Kidney (tissue), 13 donors: ENCODE measurements at regions not wholly inside any gene's neighbourhood (a gene's known extent, or its start where the extent isn't known, plus 50 kb on each side); places are given as distances from the start of the nearest gene placed in this dataset.

Source experiments
- DNase-seq, 5 donors: peaks; one replicate each; pipeline ENCODE4 v3.0.0-alpha.2; 2013 to 2020
- FAIRE-seq: peaks from 2 replicates; lab custom pipeline; 2012; peaks lifted over from hg19 to GRCh38; lab: Jason Lieb, UNC
- H3K27ac ChIP-seq, 2 donors: one replicate each; pipeline ENCODE4 v1.7.0; 2013; ENCODE audit warnings: low read depth in 2 of 2, low read length in 2 of 2, inconsistent platforms in 1 of 2
- H3K27me3 ChIP-seq: one replicate; pipeline ENCODE4 v1.7.1; 2013; ENCODE audit warnings: low read length, inconsistent platforms; ENCODE audit not compliant: control insufficient read depth, insufficient read depth
- H3K36me3 ChIP-seq, 3 donors: one replicate each; pipeline versions ENCODE4 v1.7.0 to v1.7.1; 2013; ENCODE audit warnings: low read length in 3 of 3, control low read depth in 1 of 3, inconsistent platforms in 1 of 3; ENCODE audit not compliant: insufficient read depth in 3 of 3, control insufficient read depth in 2 of 3
- H3K4me1 ChIP-seq, 3 donors: one replicate each; pipeline versions ENCODE4 v1.7.0 to v1.7.1; 2013; ENCODE audit warnings: low read length in 3 of 3, inconsistent platforms in 1 of 3, low read depth in 1 of 3; ENCODE audit not compliant: control insufficient read depth in 2 of 3, insufficient read depth in 2 of 3
- H3K4me3 ChIP-seq, 3 donors: one replicate each; pipeline versions ENCODE4 v1.7.0 to v1.8.1; 2013; ENCODE audit warnings: low read length in 3 of 3, control low read depth in 1 of 3, inconsistent platforms in 1 of 3
- H3K9ac ChIP-seq, 3 donors: one replicate each; pipeline versions ENCODE4 v1.7.0 to v1.7.1; 2013; ENCODE audit warnings: low read length in 3 of 3, control low read depth in 1 of 3, inconsistent platforms in 1 of 3
- H3K9me3 ChIP-seq, 3 donors: one replicate each; pipeline versions ENCODE4 v1.7.0 to v1.7.1; 2013; ENCODE audit warnings: low read length in 3 of 3, control low read depth in 1 of 3, inconsistent platforms in 1 of 3; ENCODE audit not compliant: control insufficient read depth in 2 of 3, insufficient read depth in 1 of 3
- CTCF ChIP-seq: IDR thresholded peaks from 3 replicates; pipeline ENCODE4 v1.5.1; 2012; ENCODE audit warnings: mild to moderate bottlenecking, moderate library complexity, borderline replicate concordance; ENCODE audit not compliant: insufficient read depth; ENCODE audit errors: extremely low read depth
- intact Hi-C: fragments of 100-400 bp; cut with DNase I; formaldehyde crosslinking; loops from one replicate; pipeline ENCODE4 v1.11.1; 2022
- donor health status: control.
- donor health status: control.
- donor health status: control.
- donor health status: control.
- donor health status: control.
- donor health status: DM: yes; HTN: yes; CAD: no.
- donor health status: Normal renal cell carcinoma (clear cell type).

GRCh38 chr5:110951373-110951791 lies 120.1 kb upstream of the TSLP start:
- Histone ChIP-seq H3K27me3 (no peaks in the 10 kb centered on the region), H3K4me3 (no peak overlapping the region), H3K27ac (no peak overlapping the region), H3K4me1 (no peaks in the 10 kb centered on the region), H3K9me3 (no peaks in the 10 kb centered on the region), H3K9ac (no peak overlapping the region), H3K36me3 (no peaks in the 10 kb centered on the region)
- DNase-seq (no peak), FAIRE-seq (no peak)
- intact Hi-C loops = no loop called here
- TF ChIP-seq CTCF = no peak

DNA sequence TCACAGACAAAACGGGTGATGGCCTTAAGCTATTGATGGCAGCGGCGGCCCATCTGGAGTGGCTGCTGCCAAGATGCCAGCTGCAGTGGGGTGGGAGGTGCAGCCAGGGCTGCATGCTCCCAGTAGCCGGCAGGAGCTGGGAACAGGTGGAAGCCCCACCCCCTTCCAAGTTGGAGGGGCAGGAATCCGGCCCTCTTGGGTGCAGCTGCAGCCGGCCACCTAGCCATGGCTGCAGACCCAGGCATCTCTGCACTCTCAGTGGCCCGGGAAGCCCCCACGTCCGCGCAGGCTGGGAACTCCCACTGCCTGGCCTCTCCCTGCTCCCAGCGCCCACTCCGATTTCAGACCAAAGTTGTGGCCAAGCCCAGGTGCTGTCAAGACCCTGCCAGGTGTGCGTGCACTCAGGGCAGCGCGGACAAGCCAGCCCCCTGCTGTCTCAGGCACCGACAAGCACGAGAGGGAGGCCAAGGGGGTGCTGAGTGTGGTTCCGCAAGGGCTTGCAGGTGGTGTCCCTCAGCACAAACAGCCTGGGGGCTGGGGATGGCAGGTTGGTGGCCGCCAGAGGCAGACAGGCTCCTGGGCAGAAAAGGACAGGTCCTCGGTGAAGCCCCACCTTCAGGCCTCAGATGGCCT lies 115.1 kb upstream of the TSLP start:
- no peak for TF ChIP-seq CTCF
- FAIRE-seq (no peak), DNase-seq (no peak)
- no peaks in the 10 kb centered on the region for H3K36me3 ChIP-seq
- H3K4me3 ChIP-seq = no peak overlapping the region
- peaks cover 0 to 3% (median 0%) of the 10 kb centered on the region in 3 donors for H3K9me3 ChIP-seq
- no peaks in the 10 kb centered on the region for H3K27me3 ChIP-seq
- intact Hi-C loops = no loop called here
- H3K9ac ChIP-seq = no peak overlapping the region
- H3K27ac ChIP-seq = no peak overlapping the region
- no peaks in the 10 kb centered on the region for H3K4me1 ChIP-seq

DNA sequence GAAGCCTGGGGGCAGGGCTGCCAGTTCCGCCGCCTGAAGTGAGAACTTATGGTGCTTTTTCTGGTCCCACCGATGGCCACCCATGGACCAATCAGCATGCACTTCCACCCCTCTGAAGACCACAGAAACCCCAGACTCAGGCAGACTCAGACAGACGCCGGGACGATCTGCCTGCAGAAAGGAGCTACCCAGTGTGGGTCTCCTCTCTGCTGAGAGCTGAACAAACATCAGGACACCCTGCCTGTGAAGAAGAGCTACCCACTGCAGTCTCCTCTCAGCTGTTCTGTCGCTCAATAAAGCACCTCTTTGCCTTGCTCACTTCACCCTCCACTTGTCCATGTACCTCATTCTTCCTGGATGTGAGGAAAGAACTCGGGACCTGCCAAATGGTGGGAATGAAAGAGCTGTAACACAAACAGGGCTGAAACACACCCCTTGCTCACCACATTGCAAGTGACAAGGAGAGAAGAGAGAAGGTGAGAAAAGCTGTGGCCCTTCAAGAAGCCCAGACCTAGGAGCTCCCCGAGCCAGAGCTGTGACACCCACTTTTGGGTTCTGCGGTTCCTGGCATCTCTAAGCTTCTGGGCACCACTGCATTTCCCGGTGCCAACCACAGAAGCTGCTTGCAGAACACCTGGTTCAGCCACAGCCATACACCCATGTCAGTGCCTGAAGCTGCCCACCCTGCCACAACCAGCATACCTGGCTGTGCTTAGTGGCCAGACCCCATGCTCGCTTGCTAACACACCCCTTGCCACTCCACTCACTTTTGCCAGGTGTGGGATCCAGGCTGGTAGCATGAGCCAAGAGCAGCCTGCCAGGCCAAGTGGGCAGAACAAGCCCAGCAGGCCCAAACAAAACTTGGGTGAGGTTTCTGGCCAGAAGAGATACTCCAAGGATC lies 114.3 kb upstream of the TSLP start:
- Histone ChIP-seq H3K36me3 (no peaks in the 10 kb centered on the region), H3K9me3 (peaks cover 0 to 3% (median 0%) of the 10 kb centered on the region in 3 donors), H3K4me3 (no peak overlapping the region), H3K4me1 (no peaks in the 10 kb centered on the region), H3K9ac (no peak overlapping the region), H3K27ac (no peak overlapping the region), H3K27me3 (no peaks in the 10 kb centered on the region)
- no peak for DNase-seq
- intact Hi-C loops = no loop called here
- no peak for TF ChIP-seq CTCF
- FAIRE-seq = no peak
